ENCODE measurements at regions not wholly inside any gene's neighbourhood (a gene's known extent, or its start where the extent isn't known, plus 50 kb on each side); places are given as distances from the start of the nearest gene placed in this dataset.

- DNase-seq (ENCODE audit: low spot score) = no peak
- Mint-ChIP-seq H3K36me3 (ENCODE audit: low read depth, unreplicated experiment) (no peaks in the 10 kb centered on the region), H3K4me3 (ENCODE audit: unreplicated experiment) (no peak overlapping the region), H3K9me3 (ENCODE audit: unreplicated experiment) (no peaks in the 10 kb centered on the region), H3K27me3 (ENCODE audit: unreplicated experiment) (no peaks in the 10 kb centered on the region), H3K4me1 (ENCODE audit: unreplicated experiment) (no peaks in the 10 kb centered on the region), H3K27ac (ENCODE audit: unreplicated experiment) (no peak overlapping the region)
- no peak for TF ChIP-seq CTCF (IDR thresholded peaks at IDR 0.05; ENCODE audit: unreplicated experiment)
Observed at GRCh38 chr3:70608434-70608833, 296.0 kb upstream of the MDFIC2 start.

GRCh38 chr3:70607469-70607868, 295.0 kb upstream of the MDFIC2 start:
- no peaks in the 10 kb centered on the region for H3K9me3 Mint-ChIP-seq (ENCODE audit: unreplicated experiment)
- no peak for DNase-seq (ENCODE audit: low spot score)
- H3K4me3 Mint-ChIP-seq (ENCODE audit: unreplicated experiment) = no peak overlapping the region
- no peaks in the 10 kb centered on the region for H3K36me3 Mint-ChIP-seq (ENCODE audit: low read depth, unreplicated experiment)
- no peaks in the 10 kb centered on the region for H3K4me1 Mint-ChIP-seq (ENCODE audit: unreplicated experiment)
- no peak overlapping the region for H3K27ac Mint-ChIP-seq (ENCODE audit: unreplicated experiment)
- no peak for TF ChIP-seq CTCF (IDR thresholded peaks at IDR 0.05; ENCODE audit: unreplicated experiment)
- H3K27me3 Mint-ChIP-seq (ENCODE audit: unreplicated experiment) = no peaks in the 10 kb centered on the region

- Mint-ChIP-seq H3K4me3 (ENCODE audit: unreplicated experiment) (no peak overlapping the region), H3K4me1 (ENCODE audit: unreplicated experiment) (no peaks in the 10 kb centered on the region), H3K27ac (ENCODE audit: unreplicated experiment) (no peak overlapping the region), H3K27me3 (ENCODE audit: unreplicated experiment) (no peaks in the 10 kb centered on the region), H3K36me3 (ENCODE audit: low read depth, unreplicated experiment) (no peaks in the 10 kb centered on the region), H3K9me3 (ENCODE audit: unreplicated experiment) (no peaks in the 10 kb centered on the region)
- no peak for DNase-seq (ENCODE audit: low spot score)
- TF ChIP-seq CTCF (IDR thresholded peaks at IDR 0.05; ENCODE audit: unreplicated experiment) = no peak
Observed at GRCh38 chr3:70606018-70606417, 293.6 kb upstream of the MDFIC2 start.

GRCh38 chr3:70603103-70603502, 290.7 kb upstream of the MDFIC2 start:
- Mint-ChIP-seq H3K27ac (ENCODE audit: unreplicated experiment) (no peak overlapping the region), H3K4me3 (ENCODE audit: unreplicated experiment) (no peak overlapping the region), H3K27me3 (ENCODE audit: unreplicated experiment) (no peaks in the 10 kb centered on the region), H3K9me3 (ENCODE audit: unreplicated experiment) (no peaks in the 10 kb centered on the region), H3K36me3 (ENCODE audit: low read depth, unreplicated experiment) (no peaks in the 10 kb centered on the region), H3K4me1 (ENCODE audit: unreplicated experiment) (no peaks in the 10 kb centered on the region)
- no peak for TF ChIP-seq CTCF (IDR thresholded peaks at IDR 0.05; ENCODE audit: unreplicated experiment)
- DNase-seq (ENCODE audit: low spot score) = no peak

- no peak for TF ChIP-seq CTCF (IDR thresholded peaks at IDR 0.05; ENCODE audit: unreplicated experiment)
- DNase-seq (ENCODE audit: low spot score) = no peak
- H3K27me3 Mint-ChIP-seq (ENCODE audit: unreplicated experiment) = no peaks in the 10 kb centered on the region
- H3K9me3 Mint-ChIP-seq (ENCODE audit: unreplicated experiment) = no peaks in the 10 kb centered on the region
- H3K27ac Mint-ChIP-seq (ENCODE audit: unreplicated experiment) = no peak overlapping the region
- no peak overlapping the region for H3K4me3 Mint-ChIP-seq (ENCODE audit: unreplicated experiment)
- no peaks in the 10 kb centered on the region for H3K4me1 Mint-ChIP-seq (ENCODE audit: unreplicated experiment)
- H3K36me3 Mint-ChIP-seq (ENCODE audit: low read depth, unreplicated experiment) = no peaks in the 10 kb centered on the region
Observed at GRCh38 chr3:70597312-70597711, 284.9 kb upstream of the MDFIC2 start.

Measured in endothelial cell (in vitro differentiated cells).